ENCODE measurements at regions not wholly inside any gene's neighbourhood (a gene's known extent, or its start where the extent isn't known, plus 50 kb on each side); places are given as distances from the start of the nearest gene placed in this dataset.

GRCh38 chr17:14701886-14702285 is 401.0 kb downstream of the HS3ST3B1 start:
- no peak for TF ChIP-seq CTCF (IDR thresholded peaks at IDR 0.05)
- TF ChIP-seq EP300 (IDR thresholded peaks at IDR 0.05), result no peak

Data from esophagus muscularis mucosa (tissue), 3 donors.